ENCODE measurements at regions not wholly inside any gene's neighbourhood (a gene's known extent, or its start where the extent isn't known, plus 50 kb on each side); places are given as distances from the start of the nearest gene placed in this dataset.

DNA sequence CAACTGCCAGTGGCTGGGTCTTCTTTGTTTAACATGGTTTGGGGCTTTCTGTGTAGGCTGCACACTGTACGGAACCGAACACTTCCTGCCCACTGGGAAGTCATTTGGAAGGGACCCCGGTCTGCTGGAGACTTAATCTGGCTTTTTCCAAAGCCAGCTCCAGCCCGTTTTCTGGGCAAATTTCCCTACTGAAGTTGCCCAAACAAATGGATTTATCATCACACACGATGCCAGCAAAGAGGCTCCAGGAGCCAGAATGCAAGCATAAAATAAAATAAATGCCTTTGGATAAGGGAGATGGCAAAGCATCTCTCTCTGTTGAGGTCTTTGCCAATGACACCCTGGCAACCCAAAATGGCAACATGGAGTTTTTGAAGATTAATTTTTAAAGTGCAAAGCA is 259.9 kb upstream of the IRX3 start:
- no peak overlapping the region for H3K4me3 ChIP-seq (IDR thresholded peaks at IDR 0.05; ENCODE audit: insufficient read depth, low read depth, low read length)
- no peak overlapping the region for H3K9ac ChIP-seq
- no peaks in the 10 kb centered on the region for H3K4me1 ChIP-seq (ENCODE audit: low read depth, poor library complexity, severe bottlenecking)
- H3K27me3 ChIP-seq (ENCODE audit: insufficient read depth, low read depth) = no peaks in the 10 kb centered on the region
- H3K36me3 ChIP-seq (ENCODE audit: insufficient read depth) = no peaks in the 10 kb centered on the region
- no peaks in the 10 kb centered on the region for H4K20me1 ChIP-seq (ENCODE audit: insufficient read depth)
- TF ChIP-seq, protein P1, sequence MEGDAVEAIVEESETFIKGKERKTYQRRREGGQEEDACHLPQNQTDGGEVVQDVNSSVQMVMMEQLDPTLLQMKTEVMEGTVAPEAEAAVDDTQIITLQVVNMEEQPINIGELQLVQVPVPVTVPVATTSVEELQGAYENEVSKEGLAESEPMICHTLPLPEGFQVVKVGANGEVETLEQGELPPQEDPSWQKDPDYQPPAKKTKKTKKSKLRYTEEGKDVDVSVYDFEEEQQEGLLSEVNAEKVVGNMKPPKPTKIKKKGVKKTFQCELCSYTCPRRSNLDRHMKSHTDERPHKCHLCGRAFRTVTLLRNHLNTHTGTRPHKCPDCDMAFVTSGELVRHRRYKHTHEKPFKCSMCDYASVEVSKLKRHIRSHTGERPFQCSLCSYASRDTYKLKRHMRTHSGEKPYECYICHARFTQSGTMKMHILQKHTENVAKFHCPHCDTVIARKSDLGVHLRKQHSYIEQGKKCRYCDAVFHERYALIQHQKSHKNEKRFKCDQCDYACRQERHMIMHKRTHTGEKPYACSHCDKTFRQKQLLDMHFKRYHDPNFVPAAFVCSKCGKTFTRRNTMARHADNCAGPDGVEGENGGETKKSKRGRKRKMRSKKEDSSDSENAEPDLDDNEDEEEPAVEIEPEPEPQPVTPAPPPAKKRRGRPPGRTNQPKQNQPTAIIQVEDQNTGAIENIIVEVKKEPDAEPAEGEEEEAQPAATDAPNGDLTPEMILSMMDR (conservative IDR thresholded peaks at IDR 0.05; ENCODE audit: low read depth, low read length) = no peak
- no peak overlapping the region for H3K27ac ChIP-seq
- no peak overlapping the region for H3K4me2 ChIP-seq
- H2AFZ ChIP-seq (ENCODE audit: low read depth) = no peak overlapping the region
- H3K79me2 ChIP-seq (ENCODE audit: insufficient read depth, low read depth) = no peaks in the 10 kb centered on the region

DNA sequence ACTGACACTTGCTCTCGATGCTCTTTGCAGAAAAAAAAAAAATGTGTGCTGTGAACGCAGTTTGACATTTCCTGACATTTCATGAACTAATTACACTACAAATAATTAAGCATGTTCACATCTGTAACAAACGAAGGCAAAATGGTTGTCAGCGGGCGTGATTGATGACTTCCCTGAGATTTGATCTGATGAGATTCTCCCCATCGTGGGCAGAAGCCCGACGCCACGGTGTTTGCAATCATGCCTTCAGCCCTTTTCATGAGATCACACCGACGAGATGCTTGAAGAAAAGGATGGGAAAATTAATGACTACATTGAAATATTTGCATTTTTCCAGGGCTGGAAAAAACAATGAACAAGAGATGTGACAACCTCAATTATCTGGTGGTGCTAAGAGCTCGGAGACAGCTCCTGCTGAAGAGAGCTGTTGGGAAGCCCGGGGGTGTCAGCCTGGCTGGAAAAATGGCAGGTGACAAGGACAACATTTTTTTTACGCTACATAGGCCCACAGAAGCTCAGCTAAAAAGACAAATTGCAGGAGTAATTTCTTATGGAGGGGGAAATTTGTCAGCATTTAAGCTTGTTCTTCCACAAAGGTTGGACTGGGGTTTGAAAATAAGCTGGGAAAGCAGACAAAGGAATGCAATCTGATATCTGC is 259.4 kb upstream of the IRX3 start:
- no peak overlapping the region for H2AFZ ChIP-seq (ENCODE audit: low read depth)
- no peak overlapping the region for H3K27ac ChIP-seq
- H3K4me1 ChIP-seq (ENCODE audit: low read depth, poor library complexity, severe bottlenecking) = no peaks in the 10 kb centered on the region
- H3K4me3 ChIP-seq (IDR thresholded peaks at IDR 0.05; ENCODE audit: insufficient read depth, low read depth, low read length) = no peak overlapping the region
- no peaks in the 10 kb centered on the region for H4K20me1 ChIP-seq (ENCODE audit: insufficient read depth)
- no peak overlapping the region for H3K4me2 ChIP-seq
- H3K36me3 ChIP-seq (ENCODE audit: insufficient read depth) = no peaks in the 10 kb centered on the region
- TF ChIP-seq, protein P1 (conservative IDR thresholded peaks at IDR 0.05; ENCODE audit: low read depth, low read length) = no peak
- H3K9ac ChIP-seq = no peak overlapping the region
- H3K27me3 ChIP-seq (ENCODE audit: insufficient read depth, low read depth) = no peaks in the 10 kb centered on the region
- H3K79me2 ChIP-seq (ENCODE audit: insufficient read depth, low read depth) = no peaks in the 10 kb centered on the region

DNA sequence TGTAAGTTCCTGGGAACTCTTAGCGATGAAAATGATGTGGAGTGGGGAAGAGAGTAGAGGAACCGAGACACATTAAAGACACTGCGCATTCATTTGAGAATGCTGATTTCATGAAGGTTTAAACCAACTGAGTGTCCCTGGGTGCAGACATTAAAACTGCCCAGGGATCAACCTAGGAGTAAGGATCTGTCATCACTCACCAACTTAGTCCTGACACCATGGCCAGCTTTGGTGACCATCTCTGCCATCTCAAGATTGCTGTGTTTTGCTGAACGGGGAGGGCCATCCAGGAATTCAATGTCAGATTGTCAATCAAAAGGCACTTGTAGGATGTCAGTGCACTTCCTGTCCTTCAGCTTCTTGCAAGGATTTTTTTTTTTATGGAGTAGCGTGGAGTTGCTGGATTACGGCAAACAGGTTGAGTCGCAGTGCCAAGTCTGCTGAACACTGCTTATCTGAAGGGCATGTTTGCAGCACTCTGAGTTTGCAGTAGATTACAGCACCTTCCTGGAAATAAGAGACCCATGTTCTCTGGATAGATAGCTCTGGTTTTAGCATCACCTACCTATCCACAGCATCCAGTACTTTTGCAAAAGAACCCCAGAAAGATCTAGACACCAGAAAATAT is 258.1 kb upstream of the IRX3 start:
- Histone ChIP-seq H3K4me1 (ENCODE audit: low read depth, poor library complexity, severe bottlenecking) (no peaks in the 10 kb centered on the region), H3K27me3 (ENCODE audit: insufficient read depth, low read depth) (no peaks in the 10 kb centered on the region), H4K20me1 (ENCODE audit: insufficient read depth) (no peaks in the 10 kb centered on the region), H3K4me2 (no peak overlapping the region), H3K79me2 (ENCODE audit: insufficient read depth, low read depth) (no peaks in the 10 kb centered on the region), H3K36me3 (ENCODE audit: insufficient read depth) (no peaks in the 10 kb centered on the region), H3K27ac (no peak overlapping the region), H3K4me3 (IDR thresholded peaks at IDR 0.05; ENCODE audit: insufficient read depth, low read depth, low read length) (no peak overlapping the region), H3K9ac (no peak overlapping the region), H2AFZ (ENCODE audit: low read depth) (no peak overlapping the region)
- TF ChIP-seq, protein P1 (conservative IDR thresholded peaks at IDR 0.05; ENCODE audit: low read depth, low read length) = no peak

DNA sequence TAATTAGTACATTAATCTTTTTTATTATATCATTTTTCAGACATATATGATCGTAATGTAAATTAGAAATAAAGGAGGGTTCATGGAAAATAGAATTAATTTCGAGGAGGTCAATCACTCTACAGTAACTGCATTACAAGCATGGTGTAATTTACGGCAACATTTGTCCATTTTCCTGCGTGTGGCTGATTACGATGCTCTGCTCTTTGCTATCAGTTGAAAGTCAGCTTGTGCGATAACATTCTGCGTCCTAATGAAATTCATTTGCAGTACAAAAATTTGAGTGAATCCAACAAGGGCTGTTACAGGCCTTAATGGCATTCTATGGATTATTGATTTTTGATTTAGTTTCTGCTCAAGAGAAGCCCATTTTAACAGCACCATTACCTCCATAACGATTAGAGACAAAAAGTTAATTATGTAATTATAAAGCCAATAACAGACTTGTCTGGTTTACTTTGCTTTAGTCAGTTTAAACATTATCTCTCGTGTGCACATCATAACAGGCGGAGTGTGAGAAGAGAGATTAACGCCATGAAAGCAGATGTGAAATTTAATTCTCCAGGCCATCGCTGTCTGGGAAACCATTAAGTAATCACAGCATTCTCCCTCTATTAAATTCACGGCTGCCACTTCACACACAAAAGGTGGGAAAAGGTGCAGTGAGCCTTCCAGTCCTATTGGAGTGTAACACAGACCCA is 256.4 kb upstream of the IRX3 start:
- H3K27me3 ChIP-seq (ENCODE audit: insufficient read depth, low read depth) = no peaks in the 10 kb centered on the region

More for the DNA sequence above, 256.4 kb upstream of the IRX3 start:
- Histone ChIP-seq H4K20me1 (ENCODE audit: insufficient read depth) (no peaks in the 10 kb centered on the region), H3K27ac (no peak overlapping the region), H3K4me1 (ENCODE audit: low read depth, poor library complexity, severe bottlenecking) (no peaks in the 10 kb centered on the region), H3K9ac (no peak overlapping the region), H3K4me2 (no peak overlapping the region), H3K79me2 (ENCODE audit: insufficient read depth, low read depth) (no peaks in the 10 kb centered on the region), H2AFZ (ENCODE audit: low read depth) (no peak overlapping the region), H3K4me3 (IDR thresholded peaks at IDR 0.05; ENCODE audit: insufficient read depth, low read depth, low read length) (no peak overlapping the region), H3K36me3 (ENCODE audit: insufficient read depth) (no peaks in the 10 kb centered on the region)
- TF ChIP-seq, protein P1 (conservative IDR thresholded peaks at IDR 0.05; ENCODE audit: low read depth, low read length) = no peak
